Right lobe of liver (tissue), 6 donors: ENCODE measurements at regions not wholly inside any gene's neighbourhood (a gene's known extent, or its start where the extent isn't known, plus 50 kb on each side); places are given as distances from the start of the nearest gene placed in this dataset.

Source experiments
- ATAC-seq, 4 donors: fragments of 200-7000 bp; cut with Tn5 transposase; one replicate each; pipeline ENCODE4 v1.9.1; 2020; ENCODE audit warnings: mild to moderate bottlenecking in 4 of 4, moderate library complexity in 4 of 4
- DNase-seq, 3 donors: peaks; one replicate each; pipeline ENCODE4 v3.0.0-alpha.2; 2020
- H3K27ac ChIP-seq, 3 donors: fragments of 200-600 bp; one replicate each; pipeline ENCODE4 v1.8.0; 2022
- H3K27me3 ChIP-seq, 2 donors: fragments of 200-600 bp; one replicate each; pipeline ENCODE4 v1.8.0; 2022
- H3K36me3 ChIP-seq, 4 donors: fragments of 200-600 bp; sonication (generic) in 1 of 4; one replicate each; pipeline versions ENCODE4 v1.5.1 to v1.8.0; 2017 to 2022; ENCODE audit warnings: control low read depth in 1 of 4
- H3K4me1 ChIP-seq, 4 donors: fragments of 200-600 bp; sonication (generic) in 1 of 4; one replicate each; pipeline versions ENCODE4 v1.5.1 to v1.8.0; 2017 to 2022; ENCODE audit warnings: control low read depth in 1 of 4
- H3K4me3 ChIP-seq, 3 donors: fragments of 200-600 bp; one replicate each; pipeline ENCODE4 v1.8.0; 2022
- H3K9me3 ChIP-seq, 4 donors: fragments of 200-600 bp; sonication (generic) in 1 of 4; one replicate each; pipeline versions ENCODE4 v1.5.1 to v1.8.0; 2017 to 2022; ENCODE audit warnings: control low read depth in 1 of 4
- CTCF ChIP-seq, 4 donors: fragments of 200-600 bp in 3 of 4; fragments of 450-650 bp in 1 of 4; IDR thresholded peaks; one replicate each; pipeline versions ENCODE4 v1.5.1 to v1.8.0; 2016 to 2022; ENCODE audit warnings: antibody characterized with exemption in 4 of 4, mild to moderate bottlenecking in 2 of 4
- POLR2A ChIP-seq: fragments of 450-650 bp; IDR thresholded peaks from one replicate; pipeline ENCODE4 v1.6.1; 2017; ENCODE audit warnings: antibody characterized with exemption, mild to moderate bottlenecking
- WGBS: methylation state at CpG from one replicate; pipeline ENCODE4 v1.1.6; 2018; ENCODE audit warnings: low coverage, low lambda C conversion rate; ENCODE audit not compliant: insufficient coverage; ENCODE audit errors: missing lambda C conversion rate; 5-methylcytosine and 5-hydroxymethylcytosine counted together
- intact Hi-C, 2 donors: fragments of 100-400 bp; cut with DNase I; formaldehyde crosslinking; loops; one replicate each; pipeline versions ENCODE4 v1.11.2 to v1.14.1; 2022
- donor health status: DM: no; HTN: yes; CAD: no.
- donor health status: DM: no; HTN: no; CAD: no.
- donor health status: DM: no; HTN: no; CAD: no.
- donor health status: DM: no; HTN: yes; CAD: no.
- donor health status: DM: no; HTN: yes; CAD: no.

GRCh38 chr1:87506147-87506546 is 177.5 kb downstream of the LMO4 start:
- Histone ChIP-seq H3K27ac (no peak overlapping the region), H3K9me3 (no peaks in the 10 kb centered on the region), H3K27me3 (no peaks in the 10 kb centered on the region), H3K4me3 (no peak overlapping the region), H3K36me3 (no peaks in the 10 kb centered on the region), H3K4me1 (no peaks in the 10 kb centered on the region)
- 55% methylated on average over 7 of the region's 8 CpGs for WGBS
- DNase-seq (no peak), ATAC-seq (no peak)
- intact Hi-C loops = no loop called here
- TF ChIP-seq POLR2A (no peak), CTCF (IDR thresholded peaks at IDR 0.05) (no peak)

- H3K27ac ChIP-seq = no peak overlapping the region
- no peaks in the 10 kb centered on the region for H3K36me3 ChIP-seq
- no peak for ATAC-seq
- DNase-seq = no peak
- TF ChIP-seq POLR2A (no peak), CTCF (IDR thresholded peaks at IDR 0.05) (no peak)
- intact Hi-C loops = no loop called here
- H3K4me1 ChIP-seq = no peaks in the 10 kb centered on the region
- H3K27me3 ChIP-seq = no peaks in the 10 kb centered on the region
- H3K9me3 ChIP-seq = no peaks in the 10 kb centered on the region
- H3K4me3 ChIP-seq = no peak overlapping the region
- 73% methylated on average over 1 of the region's 1 CpG for whole genome bisulfite sequencing
These were observed 179.6 kb downstream of the LMO4 start for GRCh38 chr1:87508247-87508787.

- ATAC-seq (no peak), DNase-seq (no peak)
- H3K4me3 ChIP-seq = no peak overlapping the region
- no peak for TF ChIP-seq POLR2A
- no peak for TF ChIP-seq CTCF (IDR thresholded peaks at IDR 0.05)
- intact Hi-C loops = no loop called here
- no peaks in the 10 kb centered on the region for H3K27me3 ChIP-seq
- H3K9me3 ChIP-seq = no peaks in the 10 kb centered on the region
- H3K4me1 ChIP-seq = no peaks in the 10 kb centered on the region
- no peaks in the 10 kb centered on the region for H3K36me3 ChIP-seq
- H3K27ac ChIP-seq = no peak overlapping the region
- WGBS = 86% methylated on average over 3 of the region's 3 CpGs
These were observed 181.9 kb downstream of the LMO4 start for GRCh38 chr1:87510540-87510939.

GRCh38 chr1:87511449-87511848 is 182.8 kb downstream of the LMO4 start:
- Histone ChIP-seq H3K4me3 (no peak overlapping the region), H3K4me1 (no peaks in the 10 kb centered on the region), H3K27ac (no peak overlapping the region), H3K9me3 (no peaks in the 10 kb centered on the region), H3K27me3 (no peaks in the 10 kb centered on the region), H3K36me3 (no peaks in the 10 kb centered on the region)
- DNase-seq = no peak
- no peak for ATAC-seq
- TF ChIP-seq CTCF (IDR thresholded peaks at IDR 0.05) (no peak), POLR2A (no peak)
- intact Hi-C loops = no loop called here
- 92% methylated on average over 1 of the region's 1 CpG for WGBS

- Histone ChIP-seq H3K27ac (no peak overlapping the region), H3K4me3 (no peak overlapping the region), H3K27me3 (no peaks in the 10 kb centered on the region), H3K36me3 (no peaks in the 10 kb centered on the region), H3K9me3 (no peaks in the 10 kb centered on the region), H3K4me1 (no peaks in the 10 kb centered on the region)
- ATAC-seq (no peak), DNase-seq (no peak)
- no peak for TF ChIP-seq POLR2A
- TF ChIP-seq CTCF (IDR thresholded peaks at IDR 0.05) = no peak
- intact Hi-C loops = no loop called here
- WGBS = 75% methylated on average over 2 of the region's 2 CpGs
These were observed 183.8 kb downstream of the LMO4 start for GRCh38 chr1:87512431-87512830.
